Uterus (tissue), 3 donors: ENCODE measurements at regions not wholly inside any gene's neighbourhood (a gene's known extent, or its start where the extent isn't known, plus 50 kb on each side); places are given as distances from the start of the nearest gene placed in this dataset.

Source experiments
- DNase-seq, 2 donors: peaks; one replicate each; pipeline ENCODE4 v3.0.0-alpha.2; 2019 to 2020
- H3K27ac ChIP-seq, 2 donors: fragments of 200-600 bp; sonication (generic); 1 replicate in 1 of 2; 2 replicates in 1 of 2; pipeline ENCODE4 v1.5.1; 2016 to 2018
- H3K27me3 ChIP-seq, 2 donors: fragments of 200-600 bp; sonication (generic); one replicate each; pipeline ENCODE4 v1.5.1; 2018 to 2019; ENCODE audit warnings: control low read depth in 1 of 2
- H3K36me3 ChIP-seq, 2 donors: fragments of 200-600 bp; sonication (generic); one replicate each; pipeline ENCODE4 v1.5.1; 2019; ENCODE audit warnings: control low read depth in 1 of 2
- H3K4me1 ChIP-seq, 2 donors: fragments of 200-600 bp; sonication (generic); one replicate each; pipeline ENCODE4 v1.5.1; 2018 to 2019; ENCODE audit warnings: control low read depth in 1 of 2
- H3K4me3 ChIP-seq, 2 donors: fragments of 200-600 bp; sonication (generic); 1 replicate in 1 of 2; 2 replicates in 1 of 2; pipeline ENCODE4 v1.5.1; 2018 to 2019; ENCODE audit warnings: mild to moderate bottlenecking in 1 of 2
- H3K9me3 ChIP-seq, 2 donors: fragments of 200-600 bp; sonication (generic); one replicate each; pipeline ENCODE4 v1.5.1; 2019; ENCODE audit warnings: control low read depth in 1 of 2
- CTCF ChIP-seq, 4 experiments: fragments of 200-600 bp in 2 of 4; fragments of 450-650 bp in 2 of 4; sonication (generic) in 2 of 4; IDR thresholded peaks; one replicate each; pipeline ENCODE4 v1.5.1; 2016 to 2019; ENCODE audit warnings: antibody characterized with exemption in 4 of 4, mild to moderate bottlenecking in 2 of 4, moderate library complexity in 1 of 4
- POLR2A ChIP-seq, 2 donors: fragments of 450-650 bp; IDR thresholded peaks; one replicate each; pipeline ENCODE4 v1.6.1; 2016; ENCODE audit warnings: antibody characterized with exemption in 2 of 2, mild to moderate bottlenecking in 1 of 2, moderate library complexity in 1 of 2
- intact Hi-C: fragments of 100-400 bp; cut with DNase I; formaldehyde crosslinking; loops from one replicate; pipeline ENCODE4 v1.15.1; 2023; ENCODE audit warnings: low total_unique reads
- donor health status: DM: yes; HTN: yes; CAD: no.

DNA sequence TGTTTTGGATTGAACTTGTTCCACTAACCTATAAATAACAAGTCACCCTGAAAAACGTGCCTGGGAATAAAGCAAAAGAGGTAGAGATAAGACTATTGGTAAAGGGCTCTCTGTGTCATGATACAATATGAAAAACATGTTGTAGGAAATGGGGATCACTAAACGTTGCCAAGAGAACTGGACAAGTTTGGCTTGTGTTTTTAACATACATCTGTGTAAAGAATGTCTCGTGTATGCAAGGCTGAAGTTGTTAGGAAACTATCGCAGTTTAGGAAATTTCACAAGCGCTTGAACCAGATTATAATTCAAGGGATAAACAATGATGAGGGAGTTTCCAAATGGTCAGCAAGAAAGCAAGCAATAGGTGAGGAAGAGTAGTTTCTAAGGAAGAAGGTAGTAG, 655.8 kb downstream of the PCDH7 start:
- TF ChIP-seq CTCF (IDR thresholded peaks at IDR 0.05) (no peak), POLR2A (IDR thresholded peaks at IDR 0.05) (no peak)

DNA sequence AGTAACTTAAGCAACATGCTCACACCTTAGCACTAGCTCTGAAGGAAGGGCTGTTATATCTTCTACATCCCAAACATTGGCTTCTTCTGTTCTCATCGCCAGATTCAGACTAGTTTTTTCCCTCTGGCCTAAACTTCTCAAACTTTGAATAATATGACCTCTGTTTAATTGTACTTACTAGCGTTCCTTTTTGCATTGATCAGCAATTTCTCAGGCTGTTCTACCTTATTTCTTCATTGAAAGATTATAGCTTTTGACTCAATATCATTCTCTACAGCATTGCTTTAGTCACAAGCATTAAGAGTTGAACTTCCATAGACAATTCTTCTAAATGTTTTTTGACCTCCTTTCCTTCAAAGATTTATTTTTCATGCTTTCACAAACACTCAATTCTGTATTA, 659.2 kb downstream of the PCDH7 start:
- Histone ChIP-seq H3K9me3 (no peaks in the 10 kb centered on the region), H3K36me3 (no peaks in the 10 kb centered on the region), H3K27me3 (no peaks in the 10 kb centered on the region), H3K4me3 (no peak overlapping the region), H3K27ac (no peak overlapping the region), H3K4me1 (no peaks in the 10 kb centered on the region)
- DNase-seq: no peak
- intact Hi-C loops: no loop called here
- TF ChIP-seq POLR2A (IDR thresholded peaks at IDR 0.05): no peak
- no peak for TF ChIP-seq CTCF (IDR thresholded peaks at IDR 0.05)

More for the DNA sequence above, 655.8 kb downstream of the PCDH7 start:
- Histone ChIP-seq H3K4me3 (no peak overlapping the region), H3K27ac (no peak overlapping the region), H3K36me3 (no peaks in the 10 kb centered on the region), H3K9me3 (no peaks in the 10 kb centered on the region), H3K27me3 (no peaks in the 10 kb centered on the region), H3K4me1 (no peaks in the 10 kb centered on the region)
- intact Hi-C loops: no loop called here
- DNase-seq: no peak

GRCh38 chr4:31383767-31384166, 663.6 kb downstream of the PCDH7 start:
- Histone ChIP-seq H3K27ac (no peak overlapping the region), H3K4me3 (no peak overlapping the region), H3K4me1 (no peaks in the 10 kb centered on the region), H3K27me3 (no peaks in the 10 kb centered on the region), H3K9me3 (no peaks in the 10 kb centered on the region), H3K36me3 (no peaks in the 10 kb centered on the region)
- intact Hi-C loops: no loop called here
- TF ChIP-seq CTCF (IDR thresholded peaks at IDR 0.05) (no peak), POLR2A (IDR thresholded peaks at IDR 0.05) (no peak)
- no peak for DNase-seq

DNA sequence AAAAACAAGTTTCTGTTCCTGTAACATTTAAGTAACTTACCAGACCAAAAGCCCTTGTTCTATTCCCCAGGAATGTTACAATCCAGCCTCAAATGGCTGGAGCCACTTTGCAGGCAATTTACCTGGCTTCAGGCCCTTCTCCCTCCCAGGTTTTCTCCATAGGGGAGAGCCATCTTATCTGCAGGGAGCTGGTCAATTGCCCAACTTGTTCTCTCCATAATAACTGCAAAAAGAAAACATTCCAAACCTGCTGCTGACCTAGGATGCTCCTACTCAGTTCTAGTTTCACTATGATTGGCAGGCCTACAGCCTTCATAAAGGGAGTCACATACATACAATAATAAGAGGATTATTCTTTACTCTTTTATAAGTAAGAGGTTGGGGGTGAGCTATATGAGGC, 670.7 kb downstream of the PCDH7 start:
- no peaks in the 10 kb centered on the region for H3K36me3 ChIP-seq
- H3K4me1 ChIP-seq: no peaks in the 10 kb centered on the region
- intact Hi-C loops: no loop called here
- H3K27ac ChIP-seq: no peak overlapping the region
- no peak for DNase-seq
- no peaks in the 10 kb centered on the region for H3K27me3 ChIP-seq
- no peak overlapping the region for H3K4me3 ChIP-seq
- H3K9me3 ChIP-seq: no peaks in the 10 kb centered on the region
- TF ChIP-seq CTCF (IDR thresholded peaks at IDR 0.05) (no peak), POLR2A (IDR thresholded peaks at IDR 0.05) (no peak)

- Histone ChIP-seq H3K9me3 (no peaks in the 10 kb centered on the region), H3K36me3 (no peaks in the 10 kb centered on the region), H3K27ac (no peak overlapping the region), H3K27me3 (no peaks in the 10 kb centered on the region), H3K4me3 (no peak overlapping the region), H3K4me1 (no peaks in the 10 kb centered on the region)
- intact Hi-C loops: no loop called here
- TF ChIP-seq CTCF (IDR thresholded peaks at IDR 0.05) (no peak), POLR2A (IDR thresholded peaks at IDR 0.05) (no peak)
- DNase-seq: no peak
Measured at GRCh38 chr4:31391976-31392375, 671.8 kb downstream of the PCDH7 start.
